Endothelial cell of umbilical vein (primary cell): ENCODE measurements at regions not wholly inside any gene's neighbourhood (a gene's known extent, or its start where the extent isn't known, plus 50 kb on each side); places are given as distances from the start of the nearest gene placed in this dataset.

Experiments used
- BruUV-seq: library from RNA; stranded (reverse); fragments of 400-500 nt; replicated peaks from 2 replicates; lab custom pipeline; 2021; lab: Mats Ljungman, UMichigan
- CTCF ChIA-PET: fragments of 300-600, 350-600 bp; sonication (Branson Sonifier 250); formaldehyde crosslinking; loops from one replicate; lab custom pipeline; 2021; ENCODE audit warnings: antibody characterized with exemption, inconsistent platforms; lab: Charles Lee
- POLR2A ChIA-PET: fragments of 300-600, 350-600 bp; sonication (Branson Sonifier 250); formaldehyde crosslinking; loops from one replicate; lab custom pipeline; 2021; ENCODE audit warnings: antibody characterized with exemption, inconsistent platforms; lab: Charles Lee
- DNase-seq: peaks from one replicate; pipeline ENCODE4 v3.0.0-alpha.2; 2011; ENCODE audit warnings: low read depth, low spot score
- FAIRE-seq: peaks from 2 replicates; lab custom pipeline; 2011; peaks lifted over from hg19 to GRCh38; lab: Jason Lieb, UNC
- H2AFZ ChIP-seq: 2 replicates; pipeline ENCODE4 v1.6.0; 2012; ENCODE audit warnings: low read depth, low read length, control low read depth, inconsistent platforms
- H3K27ac ChIP-seq: 2 replicates; pipeline ENCODE4 v1.5.1; 2011; ENCODE audit warnings: low read depth, mild to moderate bottlenecking, control low read depth, low read length, moderate library complexity; ENCODE audit not compliant: insufficient read depth
- H3K27me3 ChIP-seq, 2 experiments: 2 replicates each; pipeline versions ENCODE4 v1.6.0 to v1.6.1; 2011; ENCODE audit warnings: low read length in 2 of 2, mixed read lengths in 1 of 2; ENCODE audit not compliant: control insufficient read depth in 2 of 2, insufficient read depth in 2 of 2
- H3K36me3 ChIP-seq, 2 experiments: 2 replicates in 1 of 2; 3 replicates in 1 of 2; pipeline ENCODE4 v1.5.1; 2011; ENCODE audit warnings: low read length in 2 of 2, mild to moderate bottlenecking in 1 of 2, moderate library complexity in 1 of 2; ENCODE audit not compliant: control insufficient read depth in 2 of 2, insufficient read depth in 2 of 2; ENCODE audit errors: extremely low read depth in 1 of 2
- H3K4me1 ChIP-seq: 3 replicates; pipeline ENCODE4 v1.5.1; 2011; ENCODE audit warnings: mild to moderate bottlenecking, low read length; ENCODE audit not compliant: control insufficient read depth, insufficient read depth; ENCODE audit errors: extremely low read depth
- H3K4me2 ChIP-seq: 2 replicates; pipeline ENCODE4 v1.6.1; 2011; ENCODE audit warnings: low read length, control low read depth, mixed read lengths; ENCODE audit not compliant: insufficient read depth
- H3K4me3 ChIP-seq, 3 experiments: fragments of 200-600 bp in 1 of 3; sonication (generic), shearing (Covaris generic) in 1 of 3; replicated peaks in 1 of 3; 2 replicates each; pipeline ENCODE4 v1.5.1; 2011 to 2016; ENCODE audit warnings: control low read depth in 3 of 3, low read length in 3 of 3, mild to moderate bottlenecking in 2 of 3, inconsistent platforms in 1 of 3, low read depth in 1 of 3, moderate library complexity in 1 of 3; ENCODE audit not compliant: insufficient read depth in 1 of 3
- H3K79me2 ChIP-seq: 2 replicates; pipeline ENCODE4 v1.6.0; 2012; ENCODE audit warnings: low read length, inconsistent platforms; ENCODE audit not compliant: control insufficient read depth, insufficient read depth
- H3K9ac ChIP-seq: replicated peaks from 2 replicates; pipeline ENCODE3; 2011; ENCODE audit warnings: low read length, control low read depth; ENCODE audit not compliant: insufficient read depth; ENCODE audit errors: extremely low read depth
- H3K9me1 ChIP-seq: replicated peaks from 3 replicates; pipeline ENCODE4 v1.6.0; 2011; ENCODE audit warnings: mild to moderate bottlenecking, low read length; ENCODE audit not compliant: control insufficient read depth, insufficient read depth; ENCODE audit errors: extremely low read depth
- H3K9me3 ChIP-seq: replicated peaks from 2 replicates; pipeline ENCODE4 v1.5.1; 2012; ENCODE audit warnings: low read length, inconsistent platforms; ENCODE audit not compliant: control insufficient read depth, insufficient read depth
- H4K20me1 ChIP-seq: replicated peaks from 2 replicates; pipeline ENCODE3; 2011; ENCODE audit warnings: mild to moderate bottlenecking, low read length; ENCODE audit not compliant: control insufficient read depth, insufficient read depth; ENCODE audit errors: extremely low read depth
- EZH2 ChIP-seq: IDR thresholded peaks from 2 replicates; pipeline ENCODE4 v1.6.1; 2012; ENCODE audit warnings: borderline replicate concordance, low read depth, mild to moderate bottlenecking, moderate library complexity, low read length, inconsistent platforms; ENCODE audit not compliant: severe bottlenecking
- FOS ChIP-seq: IDR thresholded peaks from 2 replicates; pipeline ENCODE4 v1.6.1; 2011; ENCODE audit warnings: mild to moderate bottlenecking, low read length, moderate library complexity, borderline replicate concordance; ENCODE audit not compliant: insufficient read depth
- GATA2 ChIP-seq: IDR thresholded peaks from 2 replicates; pipeline ENCODE4 v1.7.0; 2011; ENCODE audit warnings: low read depth, mild to moderate bottlenecking, moderate library complexity, mixed read lengths, low read length; ENCODE audit not compliant: insufficient read length, insufficient read depth
- JUN ChIP-seq: IDR thresholded peaks from 2 replicates; pipeline ENCODE4 v1.6.1; 2011; ENCODE audit warnings: borderline replicate concordance, low read depth; ENCODE audit not compliant: insufficient read length, insufficient read depth
- MYC ChIP-seq: IDR thresholded peaks from one replicate; pipeline ENCODE4 v1.6.1; 2011; ENCODE audit warnings: mild to moderate bottlenecking, low read depth, low read length
- POLR2A ChIP-seq: IDR thresholded peaks from 2 replicates; pipeline ENCODE4 v1.6.1; 2012; ENCODE audit warnings: low read depth, mild to moderate bottlenecking, control low read depth, low read length
- POLR2AphosphoS5 ChIP-seq: IDR thresholded peaks from 2 replicates; pipeline ENCODE4 v1.6.1; 2012; ENCODE audit warnings: low read depth, mild to moderate bottlenecking, control low read depth, low read length, moderate library complexity; ENCODE audit not compliant: insufficient read depth
- dilution Hi-C: fragments of 300-500 bp; cut with MboI; formaldehyde crosslinking; loops from one replicate; pipeline ENCODE4 v1.15.0; 2019; ENCODE audit warnings: low sequenced_read_pairs; ENCODE audit not compliant: extremely low pct_ligation_motif_present
- intact Hi-C: fragments of 100-400 bp; cut with micrococcal nuclease; formaldehyde crosslinking; loops from one replicate; pipeline ENCODE4 v1.10.0; 2022
- TF ChIP-seq, protein P1 (sequence below): IDR thresholded peaks from 2 replicates; pipeline ENCODE4 v1.6.1; 2011; ENCODE audit not compliant: insufficient read depth, insufficient read length
- TF ChIP-seq, protein P2 (sequence below), 2 donors: IDR thresholded peaks; 1 replicate in 1 of 2; 2 replicates in 1 of 2; pipeline ENCODE4 v1.5.1; 2011; ENCODE audit warnings: low read length in 2 of 2, mild to moderate bottlenecking in 2 of 2, moderate library complexity in 2 of 2, control low read depth in 1 of 2, inconsistent platforms in 1 of 2, low read depth in 1 of 2; ENCODE audit not compliant: insufficient read depth in 1 of 2; ENCODE audit errors: extremely low read depth in 1 of 2

DNA sequence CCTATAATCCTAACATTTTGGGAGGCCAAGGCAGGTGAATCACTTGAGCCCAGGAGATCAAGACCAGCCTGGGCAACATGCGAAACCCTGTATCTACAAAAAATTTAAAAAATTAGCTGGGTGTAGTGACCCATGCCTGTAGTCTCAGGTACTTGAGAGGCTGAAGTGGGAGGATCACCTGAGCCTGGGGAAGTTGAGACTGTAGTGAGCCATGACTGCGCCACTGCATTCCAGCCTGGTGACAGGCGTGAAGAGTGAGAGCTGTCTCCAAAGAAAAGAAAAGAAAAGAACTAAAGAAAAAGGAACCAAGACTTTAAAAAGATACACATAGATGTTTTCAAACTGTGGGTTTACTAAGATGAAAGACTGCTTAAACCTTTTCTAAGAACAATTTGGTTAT is 129.0 kb downstream of the SPCS3 start:
- ChIA-PET POLR2A (no interaction called here), CTCF (no interaction called here)
- dilution Hi-C loops = no loop called here
- Histone ChIP-seq H3K79me2 (no peaks in the 10 kb centered on the region), H4K20me1 (no peaks in the 10 kb centered on the region), H3K4me3 (no peak overlapping the region), H3K9me3 (no peaks in the 10 kb centered on the region), H3K27me3 (no peaks in the 10 kb centered on the region), H3K9me1 (no peaks in the 10 kb centered on the region), H3K4me2 (no peak overlapping the region), H3K27ac (no peak overlapping the region), H2AFZ (no peak overlapping the region), H3K9ac (no peak overlapping the region), H3K4me1 (no peaks in the 10 kb centered on the region), H3K36me3 (no peaks in the 10 kb centered on the region)
- intact Hi-C loops = no loop called here
- FAIRE-seq (peak; percentile 58), DNase-seq (no peak)
- no TSS peak for BruUV-seq
- TF ChIP-seq, protein P1, sequence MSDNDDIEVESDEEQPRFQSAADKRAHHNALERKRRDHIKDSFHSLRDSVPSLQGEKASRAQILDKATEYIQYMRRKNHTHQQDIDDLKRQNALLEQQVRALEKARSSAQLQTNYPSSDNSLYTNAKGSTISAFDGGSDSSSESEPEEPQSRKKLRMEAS = no peak
- TF ChIP-seq GATA2 (no peak), POLR2A (no peak), POLR2AphosphoS5 (no peak), FOS (no peak), EZH2 (no peak), JUN (no peak)

DNA sequence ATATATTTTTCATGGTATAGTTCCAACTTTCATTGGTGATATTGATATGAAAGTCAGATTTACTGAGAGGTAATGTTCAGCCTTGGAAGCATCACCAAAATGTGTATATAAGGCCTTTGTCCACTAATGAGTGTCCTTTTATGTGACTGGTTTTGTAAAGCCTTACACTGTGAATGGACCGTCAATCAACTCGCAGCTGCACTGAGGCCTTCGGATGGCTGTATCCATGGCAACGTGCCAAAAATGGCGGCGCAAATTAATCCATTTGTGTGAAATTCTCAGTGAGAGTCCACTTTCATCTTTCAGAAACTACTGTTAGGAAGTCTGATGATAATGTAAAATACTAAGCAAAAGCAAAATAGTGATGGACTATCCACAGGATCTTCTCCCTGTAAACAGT is 131.7 kb downstream of the SPCS3 start:
- H3K27me3 ChIP-seq = no peaks in the 10 kb centered on the region
- BruUV-seq = no TSS peak
- intact Hi-C loops = no loop called here
- no peaks in the 10 kb centered on the region for H3K9me1 ChIP-seq
- no peak overlapping the region for H3K4me3 ChIP-seq
- DNase-seq (no peak), FAIRE-seq (no peak)
- POLR2A ChIA-PET = no interaction called here
- no peak overlapping the region for H3K4me2 ChIP-seq
- no peaks in the 10 kb centered on the region for H3K36me3 ChIP-seq
- TF ChIP-seq, protein P2, sequence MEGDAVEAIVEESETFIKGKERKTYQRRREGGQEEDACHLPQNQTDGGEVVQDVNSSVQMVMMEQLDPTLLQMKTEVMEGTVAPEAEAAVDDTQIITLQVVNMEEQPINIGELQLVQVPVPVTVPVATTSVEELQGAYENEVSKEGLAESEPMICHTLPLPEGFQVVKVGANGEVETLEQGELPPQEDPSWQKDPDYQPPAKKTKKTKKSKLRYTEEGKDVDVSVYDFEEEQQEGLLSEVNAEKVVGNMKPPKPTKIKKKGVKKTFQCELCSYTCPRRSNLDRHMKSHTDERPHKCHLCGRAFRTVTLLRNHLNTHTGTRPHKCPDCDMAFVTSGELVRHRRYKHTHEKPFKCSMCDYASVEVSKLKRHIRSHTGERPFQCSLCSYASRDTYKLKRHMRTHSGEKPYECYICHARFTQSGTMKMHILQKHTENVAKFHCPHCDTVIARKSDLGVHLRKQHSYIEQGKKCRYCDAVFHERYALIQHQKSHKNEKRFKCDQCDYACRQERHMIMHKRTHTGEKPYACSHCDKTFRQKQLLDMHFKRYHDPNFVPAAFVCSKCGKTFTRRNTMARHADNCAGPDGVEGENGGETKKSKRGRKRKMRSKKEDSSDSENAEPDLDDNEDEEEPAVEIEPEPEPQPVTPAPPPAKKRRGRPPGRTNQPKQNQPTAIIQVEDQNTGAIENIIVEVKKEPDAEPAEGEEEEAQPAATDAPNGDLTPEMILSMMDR (IDR thresholded peaks at IDR 0.05; ENCODE audit: extremely low read depth in 1 of 2, insufficient read depth in 1 of 2, low read depth in 1 of 2, low read length in 2 of 2) = no peak
- TF ChIP-seq EZH2 (no peak), FOS (no peak), JUN (no peak), MYC (no peak), POLR2A (no peak), GATA2 (no peak), POLR2AphosphoS5 (no peak)
- TF ChIP-seq, protein P1 = no peak
- H3K79me2 ChIP-seq = no peaks in the 10 kb centered on the region
- H3K9ac ChIP-seq = no peak overlapping the region
- no peaks in the 10 kb centered on the region for H3K4me1 ChIP-seq
- CTCF ChIA-PET = no interaction called here
- no peaks in the 10 kb centered on the region for H4K20me1 ChIP-seq
- H2AFZ ChIP-seq = no peak overlapping the region
- no peaks in the 10 kb centered on the region for H3K9me3 ChIP-seq
- dilution Hi-C loops = no loop called here
- H3K27ac ChIP-seq = no peak overlapping the region
